ENCODE measurements at regions not wholly inside any gene's neighbourhood (a gene's known extent, or its start where the extent isn't known, plus 50 kb on each side); places are given as distances from the start of the nearest gene placed in this dataset.

GRCh38 chr5:67495072-67495471, 298.5 kb upstream of the CD180 start:
- no peaks in the 10 kb centered on the region for H3K27me3 Mint-ChIP-seq
- H3K36me3 Mint-ChIP-seq (ENCODE audit: low read depth): peaks cover 2% of the 10 kb centered on the region
- no peak overlapping the region for H3K4me3 Mint-ChIP-seq
- H3K9me3 Mint-ChIP-seq: peaks cover 5% of the 10 kb centered on the region
- H3K4me1 Mint-ChIP-seq (ENCODE audit: low read depth): no peaks in the 10 kb centered on the region
- H3K27ac Mint-ChIP-seq: no peak overlapping the region
- ChIA-PET CTCF (interaction anchor here (1.4 kb wide), 1 partner anchor 249 kb away, joined by 5 read pairs; no protein-coding TSS in a partner anchor), POLR2A (no interaction called here)
- ATAC-seq (no peak), DNase-seq (no peak)
- no peak for TF ChIP-seq CTCF (IDR thresholded peaks at IDR 0.05)
- intact Hi-C loops (cut with micrococcal nuclease): no loop called here

DNA sequence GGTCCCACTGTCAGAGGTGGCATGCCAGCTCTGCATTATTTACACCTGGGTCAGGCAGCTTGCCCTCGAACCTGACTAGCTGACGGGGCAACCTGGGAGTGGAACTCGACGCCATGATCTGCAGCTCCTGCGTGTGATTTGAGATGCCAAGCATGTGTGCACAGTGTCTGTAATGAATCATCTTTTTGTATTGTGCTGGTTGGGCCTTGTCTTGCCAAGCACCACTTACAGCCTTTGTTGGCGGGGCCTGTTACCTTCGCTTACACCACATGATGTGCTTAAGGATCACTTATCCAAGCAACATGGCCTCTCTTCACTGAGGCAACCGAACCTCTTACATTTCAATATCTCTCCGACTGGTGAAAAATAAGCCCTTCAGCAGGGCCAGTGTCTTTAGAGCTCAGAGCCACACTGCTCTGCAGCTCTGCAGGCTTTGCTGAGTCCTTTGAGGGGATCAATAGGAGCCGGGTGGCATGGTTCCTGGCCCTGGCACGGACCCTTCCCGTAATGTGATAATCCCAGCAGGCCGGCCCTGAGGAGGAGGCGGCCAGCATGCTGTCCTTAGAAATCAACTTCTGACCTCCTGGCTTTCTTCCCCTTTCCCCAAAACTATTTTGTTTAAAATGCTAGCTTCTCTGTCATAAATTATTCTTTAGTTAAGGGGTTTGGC, 297.7 kb upstream of the CD180 start:
- ChIA-PET POLR2A (no interaction called here), CTCF (interaction anchor here (0.9 to 1.5 kb wide), 4 partner anchors 8 to 774 kb away, joined by 3 to 5 read pairs (median 4); no protein-coding TSS in a partner anchor)
- no peak for DNase-seq
- ATAC-seq: no peak
- no peaks in the 10 kb centered on the region for H3K9me3 Mint-ChIP-seq
- TF ChIP-seq CTCF (IDR thresholded peaks at IDR 0.05): no peak
- H3K4me1 Mint-ChIP-seq (ENCODE audit: low read depth): no peaks in the 10 kb centered on the region
- no peaks in the 10 kb centered on the region for H3K36me3 Mint-ChIP-seq (ENCODE audit: low read depth)
- H3K4me3 Mint-ChIP-seq: no peak overlapping the region
- no peak overlapping the region for H3K27ac Mint-ChIP-seq
- intact Hi-C loops (cut with micrococcal nuclease): no loop called here
- no peaks in the 10 kb centered on the region for H3K27me3 Mint-ChIP-seq

GRCh38 chr5:67493676-67494075, 297.1 kb upstream of the CD180 start:
- no peaks in the 10 kb centered on the region for H3K36me3 Mint-ChIP-seq (ENCODE audit: low read depth)
- H3K4me1 Mint-ChIP-seq (ENCODE audit: low read depth): no peaks in the 10 kb centered on the region
- H3K27me3 Mint-ChIP-seq: no peaks in the 10 kb centered on the region
- DNase-seq (peak; percentile 9), ATAC-seq (no peak)
- POLR2A ChIA-PET: no interaction called here
- intact Hi-C loops (cut with micrococcal nuclease): no loop called here
- H3K4me3 Mint-ChIP-seq: no peak overlapping the region
- TF ChIP-seq CTCF (IDR thresholded peaks at IDR 0.05): no peak
- CTCF ChIA-PET: interaction anchor here (0.9 to 1.5 kb wide), 3 partner anchors 9 to 775 kb away, joined by 3 to 4 read pairs (median 3); no protein-coding TSS in a partner anchor
- no peak overlapping the region for H3K27ac Mint-ChIP-seq
- no peaks in the 10 kb centered on the region for H3K9me3 Mint-ChIP-seq

- H3K27me3 Mint-ChIP-seq: no peaks in the 10 kb centered on the region
- POLR2A ChIA-PET: no interaction called here
- H3K9me3 Mint-ChIP-seq: no peaks in the 10 kb centered on the region
- no peak overlapping the region for H3K4me3 Mint-ChIP-seq
- ATAC-seq: no peak
- H3K27ac Mint-ChIP-seq: no peak overlapping the region
- TF ChIP-seq CTCF (IDR thresholded peaks at IDR 0.05): no peak
- H3K36me3 Mint-ChIP-seq (ENCODE audit: low read depth): no peaks in the 10 kb centered on the region
- CTCF ChIA-PET: no interaction called here
- DNase-seq: no peak
- H3K4me1 Mint-ChIP-seq (ENCODE audit: low read depth): no peaks in the 10 kb centered on the region
- intact Hi-C loops (cut with micrococcal nuclease): no loop called here
Measured at GRCh38 chr5:67490543-67491321, 294.1 kb upstream of the CD180 start.

GRCh38 chr5:67488885-67489284, 292.3 kb upstream of the CD180 start:
- H3K4me3 Mint-ChIP-seq: no peak overlapping the region
- no peak for ATAC-seq
- CTCF ChIA-PET: no interaction called here

More at GRCh38 chr5:67488885-67489284, 292.3 kb upstream of the CD180 start:
- no peaks in the 10 kb centered on the region for H3K36me3 Mint-ChIP-seq (ENCODE audit: low read depth)
- H3K9me3 Mint-ChIP-seq: no peaks in the 10 kb centered on the region
- intact Hi-C loops (cut with micrococcal nuclease): no loop called here
- no peak overlapping the region for H3K27ac Mint-ChIP-seq
- no peaks in the 10 kb centered on the region for H3K4me1 Mint-ChIP-seq (ENCODE audit: low read depth)
- DNase-seq: no peak
- POLR2A ChIA-PET: no interaction called here
- no peaks in the 10 kb centered on the region for H3K27me3 Mint-ChIP-seq
- no peak for TF ChIP-seq CTCF (IDR thresholded peaks at IDR 0.05)
